ENCODE measurements at regions not wholly inside any gene's neighbourhood (a gene's known extent, or its start where the extent isn't known, plus 50 kb on each side); places are given as distances from the start of the nearest gene placed in this dataset.

- H3K56ac ChIP-seq (ENCODE audit: extremely low read depth, insufficient read depth, low read length), result no peak overlapping the region
- no peak overlapping the region for H3K9ac ChIP-seq (ENCODE audit: low read depth, low read length)
- H3K4me3 ChIP-seq (ENCODE audit: insufficient read depth, low read depth, low read length), result no peak overlapping the region
- no peaks in the 10 kb centered on the region for H3K27me3 ChIP-seq (ENCODE audit: control insufficient read depth, insufficient read depth, low read length)
- no peak overlapping the region for H2AFZ ChIP-seq (replicated peaks; ENCODE audit: low read length, poor library complexity)
- no CpG with 5 or more reads among the region's 1 CpG for WGBS, 2 experiments (ENCODE audit: extremely low coverage in 2 of 2, insufficient read length in 1 of 2)
- TF ChIP-seq CTCF (conservative IDR thresholded peaks at IDR 0.05; ENCODE audit: low read depth, low read length), result no peak
- no peak for TF ChIP-seq MXI1 (IDR thresholded peaks at IDR 0.05; ENCODE audit: borderline replicate concordance, low read depth, low read length)
- TF ChIP-seq NFE2L2 (IDR thresholded peaks at IDR 0.05; ENCODE audit: low read depth, low read length), result no peak
- TF ChIP-seq FOS (IDR thresholded peaks at IDR 0.05; ENCODE audit: low read depth, low read length), result no peak
- no peak for TF ChIP-seq USF2 (IDR thresholded peaks at IDR 0.05; ENCODE audit: low read depth, low read length)
- TF ChIP-seq RAD21 (IDR thresholded peaks at IDR 0.05; ENCODE audit: low read length), result no peak
- TF ChIP-seq CHD1 (IDR thresholded peaks at IDR 0.05; ENCODE audit: low read depth, low read length), result no peak
- TF ChIP-seq MAFK (IDR thresholded peaks at IDR 0.05; ENCODE audit: low read depth, low read length), result no peak
- no peak for TF ChIP-seq POLR2A (IDR thresholded peaks at IDR 0.05; ENCODE audit: low read depth, low read length)
- no peak for TF ChIP-seq RCOR1 (IDR thresholded peaks at IDR 0.05; ENCODE audit: insufficient replicate concordance, low read length)
- TF ChIP-seq CEBPB (IDR thresholded peaks at IDR 0.05; ENCODE audit: low read depth, low read length), result no peak
- no peak for TF ChIP-seq RFX5 (IDR thresholded peaks at IDR 0.05; ENCODE audit: low read depth, low read length)
- no peak for TF ChIP-seq SMC3 (IDR thresholded peaks at IDR 0.05; ENCODE audit: low read depth, low read length)
- no peak for TF ChIP-seq BHLHE40 (IDR thresholded peaks at IDR 0.05; ENCODE audit: low read depth, low read length)
- no peak for TF ChIP-seq ELK1 (IDR thresholded peaks at IDR 0.05; ENCODE audit: borderline replicate concordance, low read depth, low read length)
- H3K27ac ChIP-seq (ENCODE audit: insufficient read depth, low read length), result no peak overlapping the region
- no peaks in the 10 kb centered on the region for H3K9me1 ChIP-seq (ENCODE audit: insufficient read depth, low read length)
- ChIA-PET CTCF (no interaction called here), POLR2A (ENCODE audit: unreplicated experiment) (no interaction called here)
- no peak overlapping the region for H2BK120ac ChIP-seq (ENCODE audit: low read depth, low read length)
- H2AK9ac ChIP-seq (replicated peaks; ENCODE audit: low read depth, low read length, poor library complexity), result no peak overlapping the region
- H4K5ac ChIP-seq (ENCODE audit: low read depth, low read length), result no peak overlapping the region
- no peak overlapping the region for H4K8ac ChIP-seq (ENCODE audit: low read depth in 2 of 2, low read length in 2 of 2)
- no peak overlapping the region for H3K4me2 ChIP-seq (ENCODE audit: low read depth, low read length)
- H3K23ac ChIP-seq (ENCODE audit: low read depth, low read length), result no peak overlapping the region
- H3K14ac ChIP-seq (replicated peaks; ENCODE audit: low read depth, low read length), result no peak overlapping the region
- no peaks in the 10 kb centered on the region for H3K36me3 ChIP-seq (ENCODE audit: control insufficient read depth, insufficient read depth, low read length)
- H3K9me3 ChIP-seq (ENCODE audit: control insufficient read depth, insufficient read depth, low read length), result peaks cover 2% of the 10 kb centered on the region; the same call in 1 of the 2 replicates
- no peak overlapping the region for H2BK5ac ChIP-seq (ENCODE audit: low read depth, low read length, poor library complexity, severe bottlenecking)
- no peak for ATAC-seq (ENCODE audit: low read depth)
- no peak overlapping the region for H3K4ac ChIP-seq (ENCODE audit: low read depth, low read length)
- no peak for DNase-seq
- in situ Hi-C loops (cut with MboI; ENCODE audit: low sequenced_read_pairs) (no loop called here), dilution Hi-C loops (cut with HindIII; ENCODE audit: low sequenced_read_pairs, unreplicated experiment) (no loop called here), intact Hi-C loops (cut with micrococcal nuclease) (no loop called here)
- H4K20me1 ChIP-seq (ENCODE audit: insufficient read depth, low read length), result no peaks in the 10 kb centered on the region
- BruUV-seq (replicated peaks), result no TSS peak
- H2BK20ac ChIP-seq (ENCODE audit: low read depth, low read length), result no peak overlapping the region
- H3K18ac ChIP-seq (ENCODE audit: low read depth, low read length), result no peak overlapping the region
- H3K4me1 ChIP-seq (ENCODE audit: control insufficient read depth, insufficient read depth, low read length), result no peaks in the 10 kb centered on the region
- no peak overlapping the region for H4K91ac ChIP-seq (ENCODE audit: insufficient read depth, low read depth, low read length)
- H3K79me1 ChIP-seq (ENCODE audit: low read depth in 1 of 2, low read length in 2 of 2), result no peaks in the 10 kb centered on the region
- H2AK5ac ChIP-seq (ENCODE audit: low read depth, low read length), result no peak overlapping the region
- no peak overlapping the region for H2BK15ac ChIP-seq (ENCODE audit: low read depth, low read length)
Measured at GRCh38 chr2:125582516-125582915, 1073.4 kb upstream of the GYPC start.

All from IMR-90 (cell line).